ENCODE measurements at regions not wholly inside any gene's neighbourhood (a gene's known extent, or its start where the extent isn't known, plus 50 kb on each side); places are given as distances from the start of the nearest gene placed in this dataset.
A peak's percentile ranks its signal among the peaks of the same experiment; 100 is the strongest.

DNA sequence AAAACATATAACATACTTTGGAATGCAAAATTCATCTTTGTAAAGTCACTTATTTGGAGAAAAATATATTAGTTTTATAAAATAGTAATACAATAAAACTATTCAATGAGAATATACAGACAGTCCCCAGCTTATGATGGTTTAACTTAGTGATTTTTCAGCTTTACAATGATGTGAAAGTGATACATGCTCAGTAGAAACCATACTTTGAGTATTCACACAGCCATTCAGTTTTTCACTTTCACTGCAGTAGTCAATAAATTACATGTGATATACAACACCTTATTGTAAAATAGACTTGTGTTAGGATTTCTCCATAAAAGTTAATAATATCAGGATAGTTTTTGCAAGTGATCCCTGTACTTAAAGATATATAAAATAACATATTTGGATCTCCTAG lies 436.0 kb downstream of the CENPC start:
- DNase-seq: no peak

DNA sequence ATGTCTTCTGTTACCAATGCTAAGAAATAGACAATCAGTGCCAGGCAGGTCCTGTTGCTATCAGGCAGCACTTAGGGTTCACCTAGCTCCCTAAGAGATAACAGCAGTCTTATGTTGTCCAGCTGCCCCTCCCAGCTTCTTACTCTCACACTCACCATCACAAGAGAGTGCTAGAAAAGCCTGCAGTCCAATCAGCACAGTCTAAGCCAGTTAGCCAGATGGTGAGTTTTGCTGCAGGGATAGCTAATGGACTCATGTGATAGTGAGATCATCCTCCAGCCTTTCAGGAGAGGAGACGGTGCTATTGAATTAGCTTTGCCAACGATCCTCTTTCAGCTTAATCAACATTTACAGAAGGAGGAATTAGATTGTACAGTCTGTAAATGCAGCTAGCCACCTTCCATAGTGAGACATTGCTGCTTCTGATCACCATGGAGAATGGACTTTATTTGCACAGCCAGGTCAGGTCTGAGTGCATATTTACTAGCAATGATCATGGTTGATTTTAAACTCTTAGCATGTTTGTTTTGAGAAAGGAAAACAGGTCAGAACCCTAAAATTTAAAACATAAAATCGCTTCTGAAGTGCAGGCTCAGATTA lies 438.3 kb downstream of the CENPC start:
- peak; percentile 97 for DNase-seq

DNA sequence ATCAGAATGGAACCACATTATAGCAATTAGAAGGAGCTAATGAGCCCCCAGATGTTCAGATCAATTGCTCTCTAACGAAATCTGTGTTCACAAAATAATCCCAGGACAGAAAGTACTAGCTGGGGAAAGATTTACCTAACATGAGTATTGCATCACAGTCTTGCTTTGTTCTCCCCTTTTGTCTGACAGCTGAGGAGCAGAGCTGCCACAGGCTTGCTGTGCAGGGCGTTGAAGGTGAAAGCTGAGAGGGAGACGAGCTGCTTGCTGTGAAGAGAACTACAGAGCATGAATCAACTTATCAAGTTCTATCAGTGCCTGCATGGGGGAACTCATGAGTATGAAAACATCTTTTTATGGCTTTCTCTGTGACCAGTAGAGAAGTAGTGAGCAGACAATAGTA lies 441.2 kb downstream of the CENPC start:
- peak; percentile 87 for DNase-seq

DNA sequence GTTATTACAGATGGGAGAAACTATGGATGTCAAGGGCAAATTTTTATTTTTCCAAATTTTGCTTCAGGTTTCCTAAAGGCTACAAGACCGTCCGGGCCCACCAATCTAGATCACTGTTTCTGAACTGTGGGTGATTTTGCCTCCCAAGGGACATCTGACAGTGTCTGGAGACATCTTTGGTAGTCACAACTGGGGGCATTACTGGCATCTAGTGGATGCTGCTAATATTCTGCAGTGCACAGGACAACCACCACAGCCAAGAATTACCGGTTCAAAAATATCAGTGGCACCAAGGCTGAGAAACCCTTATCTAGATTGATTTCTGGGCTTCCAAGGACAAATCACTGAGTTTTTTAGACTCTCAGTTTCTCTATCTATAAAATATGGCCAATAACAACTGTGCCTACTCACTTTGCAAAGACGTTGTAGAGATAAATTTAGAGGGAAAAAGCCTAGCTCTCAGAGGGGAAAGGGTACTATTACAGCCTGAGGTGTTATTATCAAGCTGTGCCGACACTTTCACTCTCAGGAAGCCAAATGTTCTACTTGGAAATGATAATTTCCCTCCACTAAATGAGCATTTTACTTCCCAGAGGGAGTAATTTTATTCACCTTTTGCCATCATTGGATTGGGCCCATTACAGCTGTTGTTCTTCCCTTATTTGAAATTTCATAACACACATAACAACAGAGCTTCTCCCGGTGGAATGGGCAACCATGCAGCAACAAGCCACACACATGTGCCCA lies 442.1 kb downstream of the CENPC start:
- DNase-seq: peak; percentile 84

DNA sequence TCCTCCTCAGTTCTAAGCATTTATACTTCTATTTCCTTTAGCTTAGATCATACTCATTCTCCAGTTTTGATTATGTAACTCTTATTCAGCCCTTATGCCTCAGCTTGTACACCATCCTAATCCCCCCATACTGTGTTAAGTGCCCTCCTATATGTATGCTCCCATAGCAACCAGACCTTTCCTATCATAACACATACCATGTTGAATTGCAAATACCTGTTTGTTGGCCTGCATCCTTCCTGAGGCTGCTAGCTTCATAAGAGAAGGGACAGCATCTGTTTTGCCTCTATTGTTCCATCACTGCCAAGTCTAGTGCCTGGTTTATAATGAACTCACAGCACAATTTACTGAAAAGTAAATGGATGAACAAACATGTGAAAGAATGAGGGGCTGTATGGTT lies 443.7 kb downstream of the CENPC start:
- DNase-seq: peak; percentile 62

DNA sequence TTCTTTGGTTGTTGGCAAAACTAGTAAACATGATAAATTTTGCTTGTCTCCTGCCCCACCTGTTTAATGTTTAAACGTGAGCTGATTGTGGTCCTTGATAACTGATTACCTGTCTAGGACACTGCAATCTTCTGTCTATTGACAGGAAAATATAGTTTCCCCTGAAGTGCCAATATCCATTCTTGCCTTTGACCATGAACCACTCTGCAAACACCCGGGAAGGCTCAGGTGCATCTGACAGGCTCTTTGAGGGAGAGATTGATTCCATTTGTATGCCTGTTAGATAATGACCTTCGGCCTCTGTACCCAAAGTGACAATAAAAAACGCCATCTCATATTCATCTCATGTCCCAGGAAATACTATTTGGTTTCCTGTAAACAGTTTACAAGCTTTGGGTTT lies 453.0 kb downstream of the CENPC start:
- DNase-seq: peak; percentile 38

DNA sequence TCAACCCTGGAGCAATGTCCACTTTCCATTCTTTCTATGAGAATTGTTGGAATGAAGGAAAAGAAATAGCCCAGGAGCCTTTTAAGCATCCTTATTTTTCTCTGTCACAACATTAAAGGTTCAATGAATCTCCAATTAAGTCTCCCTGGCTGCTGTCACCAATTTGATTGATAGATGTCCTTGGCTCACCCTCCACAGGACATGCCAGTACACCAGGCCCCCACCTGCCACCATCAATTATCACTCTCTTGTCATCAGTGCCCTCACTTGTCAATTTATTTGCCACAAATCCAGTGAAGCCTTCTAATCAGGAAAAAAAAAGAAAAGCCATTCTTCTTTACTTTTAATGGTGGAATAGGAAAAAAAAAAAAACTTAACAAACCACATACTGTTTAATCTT lies 453.6 kb downstream of the CENPC start:
- no peak for DNase-seq

DNA sequence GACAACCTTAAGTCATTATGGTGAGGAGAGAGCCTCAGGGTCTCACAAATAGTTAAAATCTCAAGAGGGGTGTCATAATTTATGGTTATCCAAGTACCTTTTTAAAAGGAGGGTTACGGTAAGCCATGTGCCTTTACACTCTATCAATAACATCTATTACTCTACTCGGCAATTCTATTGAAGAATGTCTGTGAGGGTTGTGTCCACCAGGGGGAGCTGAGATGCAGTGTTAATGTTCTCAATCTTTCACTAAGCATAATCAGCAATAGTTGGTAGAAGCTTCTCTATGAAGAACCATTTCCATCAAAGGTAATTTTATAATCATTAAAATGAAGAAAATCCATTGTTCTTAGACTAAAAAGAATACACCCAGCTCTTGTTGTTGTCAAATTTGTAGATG lies 457.4 kb downstream of the CENPC start:
- peak; percentile 58 for DNase-seq

DNA sequence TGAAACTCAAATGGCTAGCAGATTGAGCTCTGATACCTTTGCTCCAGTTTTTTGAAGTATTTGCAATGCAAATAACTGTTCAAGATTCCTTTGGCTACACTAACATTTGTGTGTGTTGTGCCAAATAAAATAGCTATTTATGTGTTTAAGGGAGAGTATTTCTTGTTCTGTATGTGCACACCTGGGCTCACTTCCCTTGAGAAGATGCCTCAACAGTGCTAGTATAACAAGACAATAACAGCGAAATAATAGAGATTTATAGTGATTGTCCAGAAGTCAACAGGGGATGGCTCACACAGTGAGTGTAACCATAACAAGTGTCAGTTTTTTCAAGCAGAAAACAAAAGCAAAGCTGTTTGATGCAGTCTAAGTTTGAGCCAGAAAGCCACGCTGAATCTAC lies 460.5 kb downstream of the CENPC start:
- DNase-seq: no peak

DNA sequence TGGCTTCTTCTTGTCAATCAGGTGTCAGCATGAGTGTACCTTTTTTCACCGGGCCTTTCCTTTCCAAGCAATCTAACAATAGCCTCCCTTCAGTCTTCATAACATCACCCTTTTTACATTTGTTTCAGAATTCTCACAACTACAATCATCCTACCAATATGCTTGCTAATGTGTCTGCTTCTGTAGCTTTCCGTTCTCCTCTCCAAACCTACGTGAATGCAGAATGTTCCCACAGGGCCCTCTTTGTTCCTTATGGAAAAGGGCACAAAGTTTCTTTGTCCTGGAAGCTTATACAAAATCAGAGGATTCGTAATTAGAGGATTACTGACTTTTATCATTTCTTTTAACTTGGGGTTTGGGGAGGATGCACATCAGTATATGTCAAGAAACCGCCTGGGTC lies 461.8 kb downstream of the CENPC start:
- no peak for DNase-seq

DNA sequence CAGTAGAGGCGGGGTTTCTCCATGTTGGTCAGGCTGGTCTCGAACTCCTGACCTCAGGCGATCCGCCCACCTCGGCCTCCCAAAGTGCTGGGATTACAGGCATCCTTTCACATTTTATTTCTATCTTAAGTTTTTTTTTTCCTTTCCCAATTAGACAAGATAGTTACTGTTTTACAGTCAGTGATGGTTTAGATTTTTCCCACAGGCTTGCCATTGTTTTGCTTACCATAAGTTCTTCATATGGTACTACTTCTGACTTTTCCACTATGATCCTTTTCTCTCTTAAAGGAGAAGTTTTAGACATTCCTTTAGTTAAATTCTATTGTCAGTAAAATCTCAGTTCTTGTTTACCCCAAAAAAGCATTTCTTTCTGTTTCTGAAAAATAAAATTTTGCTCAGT lies 462.6 kb downstream of the CENPC start:
- DNase-seq: no peak

DNA sequence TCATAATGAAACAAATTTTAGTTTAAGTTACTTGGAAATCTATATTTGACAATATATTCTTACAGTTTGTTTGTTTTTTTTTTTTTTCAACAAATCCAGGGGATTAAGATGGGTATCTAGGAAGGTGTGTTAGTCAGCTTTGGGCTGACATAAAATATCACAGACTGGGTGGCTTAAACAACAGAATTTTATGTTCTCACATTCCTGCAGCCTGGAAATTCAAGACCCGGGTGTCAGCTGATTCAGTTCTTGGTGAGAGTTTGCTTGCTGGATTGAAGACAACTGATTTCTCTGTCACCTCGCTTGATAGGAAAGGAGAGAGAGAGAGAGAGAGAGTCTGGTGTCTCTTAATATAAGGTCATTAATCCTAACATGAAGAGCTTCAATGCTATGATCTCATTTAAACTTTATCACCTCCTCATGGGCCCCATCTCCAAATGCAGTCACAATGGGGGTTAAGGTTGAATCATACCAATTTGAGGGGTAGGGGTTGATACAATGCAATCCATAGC lies 465.2 kb downstream of the CENPC start:
- no peak for DNase-seq

DNA sequence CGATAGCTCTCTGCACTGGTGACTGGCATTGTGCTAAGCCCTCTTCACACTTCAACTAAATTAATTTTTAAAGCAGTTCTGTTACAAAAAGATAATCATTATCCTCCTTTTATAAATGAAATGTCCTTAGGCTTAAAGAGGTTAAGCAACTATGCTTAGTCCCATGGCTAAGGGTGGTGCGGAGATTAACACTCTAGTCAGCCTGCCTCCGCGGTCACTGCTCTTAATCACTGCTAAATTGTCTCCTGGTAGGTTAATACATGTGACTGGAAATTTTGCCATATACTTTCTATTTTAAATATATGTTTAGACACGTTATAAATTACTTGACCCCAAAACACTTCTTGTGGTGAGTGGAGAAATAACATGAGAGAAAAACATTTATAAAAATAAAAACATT lies 473.7 kb downstream of the CENPC start:
- DNase-seq: no peak

DNA sequence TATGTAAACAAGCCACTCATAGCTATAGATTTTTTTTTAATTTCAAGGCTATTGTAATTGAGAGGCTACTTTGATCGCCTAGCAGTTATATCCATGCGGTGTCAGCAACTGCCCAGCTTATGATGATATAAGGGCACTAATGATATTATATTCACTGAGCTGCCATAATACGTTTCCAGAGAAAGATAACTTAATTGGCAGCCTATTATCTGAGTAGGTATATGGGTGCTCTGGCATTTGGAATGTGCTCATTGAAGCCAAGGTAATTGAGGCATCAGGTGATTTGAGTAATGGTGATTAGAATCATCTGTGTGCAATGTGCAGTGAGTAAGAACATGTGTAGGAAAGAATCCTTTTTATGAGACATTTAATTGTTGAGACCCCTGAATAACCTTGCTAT lies 490.0 kb downstream of the CENPC start:
- peak; percentile 33 for DNase-seq

DNA sequence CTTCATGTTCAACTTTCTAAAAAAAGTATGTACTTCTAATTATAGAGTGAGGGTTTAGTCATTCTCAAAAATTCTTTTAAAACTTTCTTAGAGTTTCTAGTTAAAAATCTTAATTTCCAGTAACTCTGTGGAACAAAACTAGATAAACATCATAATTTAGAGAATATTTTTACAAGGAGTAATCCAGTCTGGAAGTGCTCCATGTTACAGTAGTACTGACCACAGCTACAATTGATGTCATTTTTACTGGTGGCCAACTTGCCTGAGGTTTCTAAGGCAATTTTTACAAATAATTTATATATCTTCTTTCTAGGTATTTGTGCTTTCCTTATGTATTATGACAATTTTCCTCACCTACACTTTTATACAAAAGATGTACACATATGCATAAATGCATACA lies 490.4 kb downstream of the CENPC start:
- no peak for DNase-seq

DNA sequence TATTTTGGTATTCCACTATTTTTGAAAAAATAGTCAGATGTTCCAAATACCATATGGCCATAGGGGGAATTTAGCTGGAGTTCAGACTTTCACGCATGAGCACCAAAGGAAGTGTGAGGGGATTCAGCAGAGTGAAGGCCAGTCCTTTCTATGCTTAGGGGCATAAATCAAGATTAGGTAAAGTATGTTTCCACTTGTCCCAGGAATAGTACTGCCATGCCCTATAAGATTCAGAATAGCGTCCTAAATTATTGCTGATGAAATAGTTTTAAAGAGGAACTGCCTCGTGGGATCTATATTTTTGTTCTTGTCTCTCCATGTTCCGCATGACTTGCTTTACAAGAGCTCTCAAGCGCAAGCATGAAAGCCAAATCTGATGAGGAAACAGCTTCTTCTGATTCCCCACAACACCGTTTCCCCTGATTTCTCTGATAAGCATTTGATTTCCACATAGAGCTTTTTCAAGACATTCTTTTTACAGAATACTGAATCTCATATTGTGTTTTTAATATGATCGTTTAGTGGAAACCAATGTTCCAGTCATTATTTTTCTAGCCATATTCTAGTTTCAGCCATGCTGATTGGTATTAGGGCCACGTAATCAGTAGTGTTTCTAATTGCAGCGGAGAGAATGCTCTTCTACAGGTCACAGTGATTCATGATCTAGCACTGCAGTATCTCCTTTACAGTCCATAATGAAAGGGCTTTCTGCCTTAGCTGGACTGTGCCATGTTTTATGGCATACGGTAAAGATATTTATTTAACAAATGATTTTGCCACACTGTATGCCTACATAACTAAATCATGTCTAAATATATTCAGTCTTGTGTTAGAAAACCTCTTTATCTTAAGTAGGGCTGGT lies 492.3 kb downstream of the CENPC start:
- peak; percentile 23 for DNase-seq

DNA sequence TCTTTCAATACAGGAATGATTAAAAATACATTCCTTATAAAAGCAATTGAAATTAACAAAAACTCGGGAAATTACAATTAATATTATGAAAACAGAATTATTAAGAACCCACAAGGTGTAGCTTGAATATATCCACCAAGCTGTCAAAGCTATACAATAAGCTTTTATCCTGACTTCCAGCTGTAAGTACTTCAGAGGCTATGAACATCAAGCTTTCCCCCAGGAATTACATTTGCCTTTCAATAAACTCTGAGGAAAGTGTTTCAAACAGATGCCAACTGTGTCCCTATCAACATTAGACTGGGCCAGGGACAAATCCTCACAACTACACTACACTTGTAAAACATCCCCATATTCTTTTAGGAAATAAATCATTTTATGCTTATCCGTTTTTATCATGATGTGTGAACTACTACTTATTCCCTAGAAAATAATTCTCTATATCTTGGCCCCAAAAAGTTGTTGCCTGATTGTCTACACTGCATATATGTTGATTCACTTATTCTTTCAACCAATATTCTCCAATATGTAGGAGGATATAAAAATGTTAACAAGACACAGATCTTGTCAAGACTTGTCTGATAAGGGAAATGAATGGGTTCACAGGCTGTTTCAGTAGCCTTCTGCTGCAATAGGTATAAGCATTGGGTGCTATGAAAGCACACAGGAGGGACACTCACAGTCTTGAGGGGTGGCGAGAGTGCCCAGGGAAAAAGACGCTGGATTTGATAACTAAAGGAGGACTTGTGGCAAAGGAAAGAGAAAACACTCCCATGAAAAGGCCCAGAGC lies 494.1 kb downstream of the CENPC start:
- DNase-seq: peak; percentile 3

DNA sequence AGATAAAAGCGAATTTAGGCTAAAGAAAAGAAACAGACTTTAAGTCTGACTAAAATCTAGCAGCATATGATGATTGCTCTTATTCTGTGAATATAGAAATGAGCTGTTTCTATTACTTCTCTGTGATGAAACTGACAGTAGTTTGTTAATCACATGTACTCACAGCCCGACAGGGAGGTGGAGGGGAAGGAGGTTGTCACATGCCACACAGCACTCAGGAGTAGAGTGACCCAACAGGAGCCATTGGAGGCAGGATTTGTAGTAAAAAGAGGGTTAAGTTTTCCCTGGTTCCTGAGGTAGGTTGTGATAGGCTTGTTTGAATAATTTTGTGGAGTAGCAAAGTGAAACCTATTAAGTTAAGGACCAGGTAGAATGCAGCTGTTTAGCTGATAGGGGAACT lies 495.9 kb downstream of the CENPC start:
- peak; percentile 12 for DNase-seq

DNA sequence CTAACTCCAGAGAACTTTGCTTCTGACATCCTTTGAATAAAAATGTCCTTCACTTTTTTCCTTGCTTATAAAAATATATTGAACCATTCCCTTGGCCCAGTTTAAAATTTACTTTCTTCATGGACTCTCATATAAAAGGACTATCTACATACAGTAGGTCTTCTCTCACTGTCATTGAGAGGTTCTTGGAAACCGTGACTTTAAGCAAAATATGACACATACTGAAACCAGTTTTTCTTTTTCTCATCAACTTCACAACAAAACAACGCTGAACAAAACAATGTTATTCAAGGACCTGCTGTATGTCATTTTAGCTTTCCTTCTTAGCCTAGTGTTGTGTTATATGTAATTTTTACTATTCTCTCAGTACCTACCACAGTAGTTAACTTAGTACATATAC lies 496.8 kb downstream of the CENPC start:
- DNase-seq: no peak

DNA sequence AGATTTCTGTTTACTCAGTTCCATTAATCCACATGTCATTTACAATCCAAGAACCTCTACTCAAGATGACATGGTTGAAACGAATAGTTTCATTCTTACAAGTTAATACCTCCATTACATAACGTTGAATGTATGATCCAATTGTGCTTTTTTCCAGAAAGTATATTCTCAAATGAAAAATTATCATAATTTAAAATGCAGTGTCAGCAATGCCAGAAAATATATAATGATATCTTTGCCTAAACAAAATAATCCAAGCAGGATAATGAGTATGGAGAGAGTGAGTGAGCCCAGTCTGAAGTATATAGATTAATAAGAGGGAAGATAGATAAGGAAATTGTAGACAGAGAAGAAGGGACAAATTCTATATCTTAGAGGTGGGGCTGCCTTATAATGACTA lies 505.0 kb downstream of the CENPC start:
- DNase-seq: no peak

DNA sequence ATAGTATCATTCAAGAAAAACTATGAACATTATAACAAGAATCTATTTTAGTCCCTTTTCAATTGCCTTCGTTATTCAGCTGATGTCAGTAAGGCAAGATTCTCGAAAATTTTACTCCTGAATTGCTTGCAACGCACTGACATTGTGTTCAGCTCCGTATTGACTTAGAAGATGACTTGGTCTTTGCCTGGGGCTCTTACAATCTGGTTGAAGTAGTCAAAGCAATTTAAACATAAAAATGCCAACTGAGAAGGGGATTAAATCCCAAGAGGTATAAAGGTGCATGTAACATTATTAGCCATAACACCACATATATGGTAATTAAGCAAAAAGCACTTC lies 507.1 kb downstream of the CENPC start:
- DNase-seq: peak; percentile 88

DNA sequence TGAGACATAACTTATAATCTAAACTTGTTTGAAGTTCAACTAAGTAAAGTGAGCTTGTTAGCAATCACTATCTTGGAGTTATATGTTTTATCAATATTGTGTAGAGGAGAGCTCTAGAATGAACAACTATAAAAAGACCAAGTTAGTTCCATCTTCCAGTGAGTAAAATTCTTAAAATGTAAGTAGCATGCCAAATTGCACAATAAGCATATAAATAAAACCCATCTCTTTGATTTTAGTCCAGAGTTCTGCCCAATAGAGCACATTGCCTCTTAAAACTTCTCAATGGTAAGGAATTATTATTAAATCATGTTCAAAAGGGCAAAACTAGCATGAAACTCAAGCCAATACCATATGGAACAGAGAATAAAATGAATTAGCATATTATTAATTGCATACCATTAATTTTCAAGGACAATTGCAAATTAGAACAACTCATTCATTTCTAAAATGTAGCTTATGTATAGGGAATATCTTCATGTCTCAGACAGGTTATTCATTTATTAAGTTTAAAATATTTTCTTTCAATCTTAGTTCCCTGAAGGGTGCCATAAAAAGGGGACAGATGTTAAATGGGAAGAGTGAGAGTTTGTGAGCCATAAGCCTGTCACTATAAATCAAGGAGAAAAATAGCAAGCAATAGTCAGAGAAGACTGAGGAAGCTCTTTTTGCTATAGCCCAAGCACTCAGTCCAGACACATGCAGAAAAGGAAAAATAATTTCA lies 507.6 kb downstream of the CENPC start:
- peak; percentile 71 for DNase-seq

Measured in NCI-H69 (cell line).